GM11168 (cell line): ENCODE measurements at regions not wholly inside any gene's neighbourhood (a gene's known extent, or its start where the extent isn't known, plus 50 kb on each side); places are given as distances from the start of the nearest gene placed in this dataset.

ENCODE experiments used
- in situ Hi-C: fragments of 300-500 bp; cut with MboI; formaldehyde crosslinking; loops from one replicate; pipeline ENCODE4 v1.12.0; 2022; ENCODE audit warnings: low sequenced_read_pairs; ENCODE audit not compliant: unreplicated experiment

GRCh38 chr14:65794674-65795279 is 382.2 kb downstream of the FUT8 start:
- in situ Hi-C loops: no loop called here

- in situ Hi-C loops: no loop called here
Observed at GRCh38 chr14:65798216-65798615, 385.7 kb downstream of the FUT8 start.

GRCh38 chr14:65800694-65801093 is 388.2 kb downstream of the FUT8 start:
- in situ Hi-C loops: no loop called here

GRCh38 chr14:65802196-65802595 is 389.7 kb downstream of the FUT8 start:
- in situ Hi-C loops: no loop called here

GRCh38 chr14:65803885-65804284 is 391.4 kb downstream of the FUT8 start:
- in situ Hi-C loops: no loop called here

GRCh38 chr14:65804439-65805112 is 392.0 kb downstream of the FUT8 start:
- in situ Hi-C loops: no loop called here

GRCh38 chr14:65805113-65805473 is 392.6 kb downstream of the FUT8 start:
- in situ Hi-C loops: no loop called here

GRCh38 chr14:65808390-65808789 is 395.9 kb downstream of the FUT8 start:
- in situ Hi-C loops: no loop called here

- in situ Hi-C loops: no loop called here
Observed at GRCh38 chr14:65810322-65810721, 397.8 kb downstream of the FUT8 start.

GRCh38 chr14:65813760-65814384 is 401.3 kb downstream of the FUT8 start:
- in situ Hi-C loops: no loop called here

GRCh38 chr14:65815127-65815526 is 402.6 kb downstream of the FUT8 start:
- in situ Hi-C loops: no loop called here

GRCh38 chr14:65817011-65817410 is 404.5 kb downstream of the FUT8 start:
- in situ Hi-C loops: no loop called here

GRCh38 chr14:65819569-65819968 is 407.0 kb downstream of the FUT8 start:
- in situ Hi-C loops: no loop called here

GRCh38 chr14:65821224-65821753 is 408.8 kb downstream of the FUT8 start:
- in situ Hi-C loops: loop anchor here (10.0 kb wide), 2 partner anchors 406 to 656 kb away; partner anchors contain the start of gene FUT8

- in situ Hi-C loops: loop anchor here (10.0 kb wide), 2 partner anchors 410 to 660 kb away; partner anchors contain the start of gene FUT8
Observed at GRCh38 chr14:65824285-65824977, 411.9 kb downstream of the FUT8 start.

- in situ Hi-C loops: loop anchor here (5.0 to 10.0 kb wide), 3 partner anchors 78 to 660 kb away; partner anchors contain the start of gene FUT8
Observed at GRCh38 chr14:65824978-65825299, 412.4 kb downstream of the FUT8 start.

- in situ Hi-C loops: loop anchor here (5.0 to 10.0 kb wide), 3 partner anchors 80 to 662 kb away; partner anchors contain the start of gene FUT8
Observed at GRCh38 chr14:65826946-65827345, 414.4 kb downstream of the FUT8 start.

- in situ Hi-C loops: loop anchor here (5.0 to 10.0 kb wide), 3 partner anchors 80 to 663 kb away; partner anchors contain the start of gene FUT8
Observed at GRCh38 chr14:65827520-65827919, 415.0 kb downstream of the FUT8 start.

GRCh38 chr14:65828396-65828795 is 415.9 kb downstream of the FUT8 start:
- in situ Hi-C loops: loop anchor here (5.0 to 10.0 kb wide), 3 partner anchors 81 to 664 kb away; partner anchors contain the start of gene FUT8

GRCh38 chr14:65832431-65833266 is 420.1 kb downstream of the FUT8 start:
- in situ Hi-C loops: no loop called here
